IMR-90 (cell line): ENCODE measurements at regions not wholly inside any gene's neighbourhood (a gene's known extent, or its start where the extent isn't known, plus 50 kb on each side); places are given as distances from the start of the nearest gene placed in this dataset.
A peak's percentile ranks its signal among the peaks of the same experiment; 100 is the strongest.

ENCODE experiments used
- ATAC-seq: fragments of 200-7000 bp; cut with Tn5 transposase; 2 replicates; pipeline ENCODE4 v1.9.1; 2020; ENCODE audit warnings: low read depth, mild to moderate bottlenecking, moderate library complexity
- BruUV-seq: library from RNA; stranded (reverse); fragments of 400-500 nt; replicated peaks from 2 replicates; lab custom pipeline; 2021; lab: Mats Ljungman, UMichigan
- CTCF ChIA-PET: fragments of 300-600 bp; formaldehyde crosslinking; extraction: SDS; loops from one replicate; lab custom pipeline; 2021; ENCODE audit warnings: antibody characterized with exemption; lab: Yijun Ruan, JAX
- POLR2A ChIA-PET: fragments of 300-600 bp; sonication (Branson Sonifier 250); formaldehyde crosslinking; loops from one replicate; lab custom pipeline; 2022; ENCODE audit warnings: antibody characterized with exemption; ENCODE audit not compliant: unreplicated experiment; lab: Charles Lee
- DNase-seq: peaks from one replicate; pipeline ENCODE4 v3.0.0; 2013
- H2AFZ ChIP-seq: replicated peaks from 2 replicates; pipeline ENCODE3; 2013; ENCODE audit warnings: low read length, mild to moderate bottlenecking; ENCODE audit not compliant: poor library complexity
- H2AK5ac ChIP-seq: 2 replicates; pipeline ENCODE4 v1.6.1; 2013; ENCODE audit warnings: low read depth, low read length, inconsistent platforms
- H2AK9ac ChIP-seq: replicated peaks from 2 replicates; pipeline ENCODE3; 2013; ENCODE audit warnings: mild to moderate bottlenecking, low read depth, low read length, moderate library complexity; ENCODE audit not compliant: poor library complexity
- H2BK120ac ChIP-seq: 2 replicates; pipeline ENCODE4 v1.6.1; 2013; ENCODE audit warnings: low read depth, low read length, inconsistent platforms
- H2BK15ac ChIP-seq: 3 replicates; pipeline ENCODE4 v1.6.1; 2013; ENCODE audit warnings: low read depth, low read length, inconsistent platforms
- H2BK20ac ChIP-seq: 2 replicates; pipeline ENCODE4 v1.6.1; 2013; ENCODE audit warnings: low read depth, mild to moderate bottlenecking, inconsistent platforms, low read length, moderate library complexity
- H2BK5ac ChIP-seq: 2 replicates; pipeline ENCODE4 v1.6.1; 2013; ENCODE audit warnings: mild to moderate bottlenecking, low read depth, low read length, inconsistent platforms; ENCODE audit not compliant: poor library complexity, severe bottlenecking
- H3K14ac ChIP-seq: replicated peaks from 2 replicates; pipeline ENCODE4 v1.6.1; 2013; ENCODE audit warnings: low read depth, low read length, inconsistent platforms
- H3K18ac ChIP-seq: 2 replicates; pipeline ENCODE4 v1.6.1; 2013; ENCODE audit warnings: low read depth, low read length, control low read depth
- H3K23ac ChIP-seq: 2 replicates; pipeline ENCODE4 v1.6.1; 2013; ENCODE audit warnings: low read depth, low read length, inconsistent platforms
- H3K27ac ChIP-seq: 2 replicates; pipeline ENCODE4 v1.5.1; 2013; ENCODE audit warnings: mild to moderate bottlenecking, control low read depth, low read length; ENCODE audit not compliant: insufficient read depth
- H3K27me3 ChIP-seq: 2 replicates; pipeline ENCODE4 v1.6.1; 2013; ENCODE audit warnings: low read length; ENCODE audit not compliant: control insufficient read depth, insufficient read depth
- H3K36me3 ChIP-seq: 2 replicates; pipeline ENCODE4 v1.6.1; 2013; ENCODE audit warnings: low read length, mixed read lengths; ENCODE audit not compliant: control insufficient read depth, insufficient read depth
- H3K4ac ChIP-seq: 2 replicates; pipeline ENCODE4 v1.6.1; 2013; ENCODE audit warnings: low read depth, low read length, inconsistent platforms
- H3K4me1 ChIP-seq: 2 replicates; pipeline ENCODE4 v1.6.1; 2013; ENCODE audit warnings: low read length, mixed read lengths; ENCODE audit not compliant: control insufficient read depth, insufficient read depth
- H3K4me2 ChIP-seq: 2 replicates; pipeline ENCODE4 v1.6.1; 2013; ENCODE audit warnings: low read depth, mild to moderate bottlenecking, control low read depth, low read length, moderate library complexity
- H3K4me3 ChIP-seq: 2 replicates; pipeline ENCODE4 v1.5.1; 2013; ENCODE audit warnings: low read depth, mild to moderate bottlenecking, control low read depth, low read length, moderate library complexity; ENCODE audit not compliant: insufficient read depth
- H3K56ac ChIP-seq: 2 replicates; pipeline ENCODE4 v1.6.1; 2013; ENCODE audit warnings: low read length, inconsistent platforms; ENCODE audit not compliant: insufficient read depth; ENCODE audit errors: extremely low read depth
- H3K79me1 ChIP-seq, 2 experiments: 2 replicates each; pipeline ENCODE4 v1.6.1; 2013; ENCODE audit warnings: low read length in 2 of 2, inconsistent platforms in 1 of 2, low read depth in 1 of 2
- H3K9ac ChIP-seq: 2 replicates; pipeline ENCODE4 v1.6.1; 2013; ENCODE audit warnings: low read depth, low read length, control low read depth
- H3K9me1 ChIP-seq: 2 replicates; pipeline ENCODE4 v1.6.1; 2013; ENCODE audit warnings: low read length, inconsistent platforms; ENCODE audit not compliant: insufficient read depth
- H3K9me3 ChIP-seq: 2 replicates; pipeline ENCODE4 v1.6.1; 2013; ENCODE audit warnings: low read length; ENCODE audit not compliant: control insufficient read depth, insufficient read depth
- H4K20me1 ChIP-seq: 2 replicates; pipeline ENCODE4 v1.6.1; 2013; ENCODE audit warnings: low read length, inconsistent platforms; ENCODE audit not compliant: insufficient read depth
- H4K5ac ChIP-seq: 2 replicates; pipeline ENCODE4 v1.6.1; 2013; ENCODE audit warnings: mild to moderate bottlenecking, low read depth, low read length, control low read depth
- H4K8ac ChIP-seq, 2 experiments: 2 replicates each; pipeline ENCODE4 v1.6.1; 2013; ENCODE audit warnings: low read depth in 2 of 2, low read length in 2 of 2, control low read depth in 1 of 2, inconsistent platforms in 1 of 2
- H4K91ac ChIP-seq: 2 replicates; pipeline ENCODE4 v1.6.1; 2013; ENCODE audit warnings: low read depth, low read length, inconsistent platforms; ENCODE audit not compliant: insufficient read depth
- MXI1 ChIP-seq: IDR thresholded peaks from 2 replicates; pipeline ENCODE4 v1.6.1; 2012; ENCODE audit warnings: low read depth, mild to moderate bottlenecking, low read length, moderate library complexity, borderline replicate concordance
- POLR2A ChIP-seq: IDR thresholded peaks from 2 replicates; pipeline ENCODE4 v1.6.1; 2012; ENCODE audit warnings: mild to moderate bottlenecking, low read depth, low read length
- RAD21 ChIP-seq: IDR thresholded peaks from 2 replicates; pipeline ENCODE4 v1.6.1; 2012; ENCODE audit warnings: low read length, improper control_type of control experiment
- USF2 ChIP-seq: fragments of 150-350 bp; IDR thresholded peaks from 2 replicates; pipeline ENCODE4 v1.6.1; 2017; ENCODE audit warnings: mild to moderate bottlenecking, antibody characterized with exemption, low read length, low read depth
- WGBS, 2 experiments: methylation state at CpG; one replicate each; pipeline versions ENCODE4 v1.1.5 to v1.1.7; 2013; ENCODE audit warnings: missing lambda C conversion rate in 2 of 2; ENCODE audit not compliant: insufficient read length in 1 of 2; ENCODE audit errors: extremely low coverage in 2 of 2; 5-methylcytosine and 5-hydroxymethylcytosine counted together
- dilution Hi-C: fragments of 300-500 bp; cut with HindIII; formaldehyde crosslinking; loops from one replicate; pipeline ENCODE4 v1.14.3; 2018; ENCODE audit warnings: low sequenced_read_pairs; ENCODE audit not compliant: unreplicated experiment
- in situ Hi-C: fragments of 300-500 bp; cut with MboI; formaldehyde crosslinking; loops from 3 replicates; pipeline ENCODE4 v1.14.3; 2019; ENCODE audit warnings: low sequenced_read_pairs, inconsistent platforms, mixed read lengths
- intact Hi-C: fragments of 100-400 bp; cut with micrococcal nuclease; formaldehyde crosslinking; loops from 2 replicates; pipeline ENCODE4 v1.10.0; 2022
- TF ChIP-seq, protein P1 (sequence below): conservative IDR thresholded peaks from 2 replicates; pipeline ENCODE4 v1.5.1; 2012; ENCODE audit warnings: mild to moderate bottlenecking, low read depth, low read length, improper control_type of control experiment

DNA sequence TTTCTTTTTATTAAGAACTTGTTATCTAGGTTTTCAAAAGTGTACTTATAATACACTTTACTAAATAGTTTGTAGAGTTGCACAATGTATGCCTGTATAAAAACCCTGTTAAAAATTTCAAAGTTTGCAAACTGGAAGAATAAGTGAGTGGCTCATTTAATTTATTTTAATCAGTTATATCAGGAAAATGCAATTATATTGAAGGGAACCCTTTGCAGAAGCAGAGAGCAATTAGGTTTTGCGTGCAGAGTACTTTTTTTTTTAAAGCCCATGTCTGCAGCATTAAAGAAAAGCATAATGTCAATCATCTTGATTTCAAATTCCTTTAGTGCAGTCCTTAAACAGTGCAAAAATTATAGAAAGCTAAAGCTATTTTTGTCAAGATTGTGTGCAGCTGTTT, 271.3 kb upstream of the LDB2 start:
- no peaks in the 10 kb centered on the region for H3K9me3 ChIP-seq
- no peak overlapping the region for H3K27ac ChIP-seq
- ChIA-PET POLR2A (no interaction called here), CTCF (interaction anchor here (0.5 to 1.0 kb wide), 3 partner anchors 39 to 421 kb away, joined by 3 to 11 read pairs (median 4); no protein-coding TSS in a partner anchor)
- no peak overlapping the region for H3K56ac ChIP-seq
- no peak overlapping the region for H3K4me3 ChIP-seq
- H3K27me3 ChIP-seq, result no peaks in the 10 kb centered on the region
- no peak overlapping the region for H2BK5ac ChIP-seq
- H3K4me1 ChIP-seq, result peaks cover 9% of the 10 kb centered on the region
- no peaks in the 10 kb centered on the region for H3K36me3 ChIP-seq
- H3K9ac ChIP-seq, result no peak overlapping the region
- DNase-seq (no peak), ATAC-seq (no peak)
- in situ Hi-C loops, result no loop called here
- no peak overlapping the region for H3K23ac ChIP-seq
- H4K20me1 ChIP-seq, result no peaks in the 10 kb centered on the region
- H2BK120ac ChIP-seq, result peak overlapping the region; percentile 47; the same call in 1 of the 2 replicates
- H4K91ac ChIP-seq, result no peak overlapping the region
- no TSS peak for BruUV-seq
- no peak for TF ChIP-seq RAD21
- TF ChIP-seq, protein P1, sequence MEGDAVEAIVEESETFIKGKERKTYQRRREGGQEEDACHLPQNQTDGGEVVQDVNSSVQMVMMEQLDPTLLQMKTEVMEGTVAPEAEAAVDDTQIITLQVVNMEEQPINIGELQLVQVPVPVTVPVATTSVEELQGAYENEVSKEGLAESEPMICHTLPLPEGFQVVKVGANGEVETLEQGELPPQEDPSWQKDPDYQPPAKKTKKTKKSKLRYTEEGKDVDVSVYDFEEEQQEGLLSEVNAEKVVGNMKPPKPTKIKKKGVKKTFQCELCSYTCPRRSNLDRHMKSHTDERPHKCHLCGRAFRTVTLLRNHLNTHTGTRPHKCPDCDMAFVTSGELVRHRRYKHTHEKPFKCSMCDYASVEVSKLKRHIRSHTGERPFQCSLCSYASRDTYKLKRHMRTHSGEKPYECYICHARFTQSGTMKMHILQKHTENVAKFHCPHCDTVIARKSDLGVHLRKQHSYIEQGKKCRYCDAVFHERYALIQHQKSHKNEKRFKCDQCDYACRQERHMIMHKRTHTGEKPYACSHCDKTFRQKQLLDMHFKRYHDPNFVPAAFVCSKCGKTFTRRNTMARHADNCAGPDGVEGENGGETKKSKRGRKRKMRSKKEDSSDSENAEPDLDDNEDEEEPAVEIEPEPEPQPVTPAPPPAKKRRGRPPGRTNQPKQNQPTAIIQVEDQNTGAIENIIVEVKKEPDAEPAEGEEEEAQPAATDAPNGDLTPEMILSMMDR, result no peak
- TF ChIP-seq USF2, result no peak
- no peak for TF ChIP-seq MXI1
- no peak for TF ChIP-seq POLR2A
- no peak overlapping the region for H3K14ac ChIP-seq
- H2AK5ac ChIP-seq, result no peak overlapping the region
- H3K4ac ChIP-seq, result peak overlapping the region; percentile 58; the same call in 1 of the 2 replicates
- WGBS, 2 experiments, result no CpG with 5 or more reads among the region's 1 CpG
- no peaks in the 10 kb centered on the region for H3K9me1 ChIP-seq
- H4K5ac ChIP-seq, result no peak overlapping the region
- dilution Hi-C loops, result no loop called here
- no peak overlapping the region for H3K18ac ChIP-seq
- no peaks in the 10 kb centered on the region for H3K79me1 ChIP-seq
- intact Hi-C loops, result no loop called here
- H3K4me2 ChIP-seq, result no peak overlapping the region
- no peak overlapping the region for H2AFZ ChIP-seq
- H2BK20ac ChIP-seq, result peak overlapping the region; percentile 46; the same call in 1 of the 2 replicates
- no peak overlapping the region for H2BK15ac ChIP-seq
- no peak overlapping the region for H2AK9ac ChIP-seq
- peak overlapping the region in 1 of 2 experiments; percentile 69; a peak in 2 of 4 replicates for H4K8ac ChIP-seq
